CD4-positive, alpha-beta T cell treated with Interleukin-1 beta for 1 hour (primary cell): ENCODE measurements at regions not wholly inside any gene's neighbourhood (a gene's known extent, or its start where the extent isn't known, plus 50 kb on each side); places are given as distances from the start of the nearest gene placed in this dataset.

Experiments
- DNase-seq, 2 donors: peaks; one replicate each; pipeline ENCODE4 v3.0.0-alpha.2; 2020 to 2022

DNA sequence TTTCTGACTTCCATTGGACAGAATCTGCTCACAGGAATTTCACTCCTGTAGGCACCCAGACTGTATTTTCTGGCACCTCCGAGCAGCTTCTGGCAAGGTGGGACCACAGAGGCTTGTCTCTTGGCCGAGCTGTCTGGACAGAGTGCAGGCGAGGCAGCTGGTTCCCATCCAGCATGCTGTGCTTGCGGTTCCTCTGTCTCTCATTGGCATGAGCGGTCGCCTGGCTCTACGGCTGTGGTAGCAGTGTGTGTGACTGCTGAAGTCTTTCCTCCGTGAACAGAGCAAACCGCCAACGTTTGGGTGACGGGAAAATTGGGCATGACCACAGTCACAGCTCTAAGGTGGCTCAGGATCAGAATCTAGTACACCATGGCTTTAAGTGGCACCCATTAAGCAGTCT lies 411.7 kb upstream of the NETO1 start:
- DNase-seq = no peak

DNA sequence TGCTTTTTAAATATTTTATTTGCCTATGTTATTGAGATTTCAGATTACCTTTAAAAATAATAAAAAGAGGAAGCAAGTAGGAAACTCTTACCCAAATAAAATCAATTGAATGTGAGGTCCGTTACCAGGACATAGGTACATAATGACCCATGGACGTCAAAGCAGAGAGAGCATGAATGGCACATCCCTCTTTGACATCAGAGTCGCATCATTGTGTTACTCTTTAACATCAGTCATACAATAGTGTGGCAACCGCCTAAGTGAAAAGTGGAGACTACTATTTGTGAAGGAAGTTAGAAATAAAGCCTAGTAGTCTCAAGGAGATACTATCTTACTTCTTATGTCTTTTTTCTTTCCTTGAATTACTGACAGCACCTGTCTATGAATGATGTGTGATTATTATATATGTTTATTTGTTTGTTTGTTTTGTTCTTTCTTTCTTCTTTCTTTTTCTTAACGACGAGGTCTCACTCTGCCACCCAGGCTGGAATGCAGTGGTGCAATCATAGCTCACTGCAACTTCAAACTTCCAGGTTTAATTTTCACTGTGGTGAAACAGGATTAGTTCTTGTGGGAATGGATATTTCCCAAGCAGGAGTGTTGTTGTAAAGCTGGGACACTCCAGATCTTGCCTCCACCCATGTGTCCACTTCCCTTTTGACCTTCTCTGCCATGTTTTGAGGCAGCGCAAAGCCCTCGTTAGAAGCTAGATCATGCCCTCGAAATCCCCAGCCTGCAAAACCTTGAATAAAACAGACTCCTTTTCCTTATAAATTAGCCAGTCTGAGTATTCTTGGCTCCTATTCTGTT lies 407.2 kb upstream of the NETO1 start:
- no peak for DNase-seq

DNA sequence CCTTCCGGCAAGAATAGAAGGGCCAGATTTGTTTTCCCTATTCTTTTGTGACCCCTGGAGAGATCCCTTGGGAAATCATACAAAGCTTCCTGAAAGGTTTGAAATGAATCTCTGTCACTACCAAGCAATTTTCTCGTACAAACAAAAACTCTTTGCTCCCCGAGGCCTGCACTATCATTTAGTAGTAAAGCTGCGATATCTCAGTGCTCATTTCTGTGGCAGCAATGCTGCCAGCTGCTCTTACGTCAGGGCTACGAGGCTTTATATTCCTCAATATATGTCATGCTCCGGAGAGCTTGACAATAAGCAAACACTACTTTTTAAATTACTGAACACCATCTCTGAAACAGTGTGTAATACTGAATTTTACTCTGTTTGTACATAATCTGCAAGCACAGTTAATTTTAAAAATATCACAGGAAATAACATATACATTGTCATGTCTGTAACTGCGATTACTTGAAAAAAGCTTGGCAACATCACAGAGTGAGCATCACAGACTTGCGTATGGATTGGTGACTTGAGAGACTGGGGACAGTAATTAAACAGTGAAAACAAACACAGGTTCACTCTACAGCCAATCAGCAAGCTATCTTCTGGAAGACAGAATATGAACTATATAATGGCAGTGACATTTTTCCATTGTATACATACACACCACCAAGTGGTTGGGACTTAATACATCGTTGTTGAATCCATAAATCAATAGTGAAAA lies 403.3 kb upstream of the NETO1 start:
- DNase-seq = no peak

DNA sequence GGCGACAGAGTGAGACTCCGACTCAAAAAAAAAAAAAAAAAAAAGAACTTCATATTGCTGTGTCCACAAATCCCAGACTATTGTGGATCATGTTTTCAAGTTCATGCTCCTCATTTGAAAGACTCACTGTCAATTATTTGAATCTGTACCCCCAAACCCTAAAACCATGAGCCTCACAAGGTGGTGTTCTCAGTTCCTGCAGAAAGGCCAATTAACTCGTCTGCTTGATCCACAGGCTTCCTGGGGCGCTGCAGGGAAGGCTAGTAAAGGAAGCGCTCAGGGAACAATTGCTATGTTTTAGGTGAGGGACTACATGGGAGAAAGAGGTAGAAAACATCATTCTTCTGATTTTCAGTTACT lies 396.8 kb upstream of the NETO1 start:
- DNase-seq = no peak

DNA sequence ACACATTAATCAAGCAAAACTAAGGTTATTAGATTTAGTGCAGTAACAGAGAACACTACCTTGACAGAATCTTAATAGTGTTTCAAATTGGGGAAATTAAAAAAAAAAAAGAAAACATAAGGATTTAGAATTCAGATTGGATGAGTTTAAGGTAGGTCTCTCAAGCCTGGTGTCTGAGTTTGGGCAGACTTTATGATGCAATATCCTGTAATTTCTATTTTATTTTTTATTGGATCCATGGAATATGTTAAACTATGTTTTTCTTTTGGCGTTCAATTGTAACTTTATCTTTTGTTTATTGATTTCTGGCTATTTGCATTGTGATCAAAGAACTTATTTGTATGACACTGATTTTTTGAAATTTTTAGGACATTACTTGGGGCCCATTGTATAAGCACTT lies 394.1 kb upstream of the NETO1 start:
- no peak for DNase-seq

DNA sequence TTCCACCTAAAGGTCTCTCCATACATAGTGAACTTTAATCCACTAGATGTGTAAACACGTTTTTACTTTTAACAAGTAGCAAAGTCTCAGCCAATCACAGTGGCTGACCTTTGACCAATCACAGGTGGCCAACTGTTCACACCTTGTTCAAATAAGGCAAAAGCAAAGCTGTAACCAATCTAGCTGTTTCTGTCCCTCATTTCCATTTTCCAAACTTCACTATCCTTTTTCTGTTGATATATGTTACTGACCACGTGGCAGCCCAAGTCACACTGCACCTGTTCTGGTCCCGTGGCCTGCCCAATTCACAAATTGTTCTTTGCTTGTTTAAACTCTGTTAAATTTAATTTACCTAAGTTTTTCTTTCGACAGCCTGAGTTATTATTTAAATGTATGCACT lies 393.5 kb upstream of the NETO1 start:
- DNase-seq = no peak

DNA sequence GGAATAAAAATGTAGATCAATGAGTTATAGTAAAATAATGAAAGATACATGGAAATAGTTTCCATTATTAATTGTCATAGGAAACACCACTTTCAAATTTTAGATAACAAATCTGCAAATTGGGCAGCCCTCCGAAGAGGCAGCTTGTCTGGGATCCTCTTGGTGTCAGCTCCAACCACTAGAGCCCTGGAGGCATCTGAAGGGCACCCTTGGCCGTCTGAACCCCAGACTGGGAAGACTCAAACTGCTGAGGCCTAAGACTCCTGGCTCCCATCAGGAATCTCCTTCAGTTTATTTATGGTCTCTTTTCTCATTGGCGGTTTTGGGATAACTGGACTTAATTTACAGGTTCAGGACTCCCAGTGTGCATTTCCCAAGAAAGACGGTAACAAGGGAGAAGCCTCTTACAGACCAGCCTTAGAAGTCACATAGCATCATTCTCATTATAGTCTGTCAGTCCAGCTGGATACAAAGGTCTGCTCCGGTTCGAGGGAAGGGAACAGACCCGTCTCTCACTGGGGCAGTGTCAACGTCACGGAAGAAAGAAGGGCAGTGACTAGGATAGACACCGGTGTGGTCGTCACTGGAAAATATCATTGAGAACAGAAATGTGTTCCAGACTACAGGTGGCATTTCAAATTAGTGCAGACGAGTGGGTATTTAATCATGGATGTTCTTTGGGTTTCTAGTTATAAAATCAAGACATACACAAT lies 390.7 kb upstream of the NETO1 start:
- no peak for DNase-seq

DNA sequence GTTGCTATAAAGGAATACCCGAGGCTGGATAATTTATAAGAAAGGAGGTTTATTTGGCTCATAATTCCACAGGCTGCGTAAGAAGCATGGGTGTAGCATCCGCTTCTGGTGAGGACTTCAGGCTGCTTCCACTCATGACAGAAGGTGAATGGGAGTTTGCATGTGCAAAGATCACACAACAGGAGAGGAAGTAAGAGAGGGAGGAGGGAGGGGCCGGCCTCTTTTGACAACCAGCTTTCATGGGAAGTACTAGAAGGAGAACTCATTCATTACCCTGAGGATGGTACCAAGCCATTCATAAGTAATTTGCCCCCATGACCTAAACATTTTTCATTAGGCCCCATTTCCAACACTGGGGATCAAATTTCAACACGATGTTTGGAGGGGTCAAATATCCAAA lies 386.8 kb upstream of the NETO1 start:
- no peak for DNase-seq

DNA sequence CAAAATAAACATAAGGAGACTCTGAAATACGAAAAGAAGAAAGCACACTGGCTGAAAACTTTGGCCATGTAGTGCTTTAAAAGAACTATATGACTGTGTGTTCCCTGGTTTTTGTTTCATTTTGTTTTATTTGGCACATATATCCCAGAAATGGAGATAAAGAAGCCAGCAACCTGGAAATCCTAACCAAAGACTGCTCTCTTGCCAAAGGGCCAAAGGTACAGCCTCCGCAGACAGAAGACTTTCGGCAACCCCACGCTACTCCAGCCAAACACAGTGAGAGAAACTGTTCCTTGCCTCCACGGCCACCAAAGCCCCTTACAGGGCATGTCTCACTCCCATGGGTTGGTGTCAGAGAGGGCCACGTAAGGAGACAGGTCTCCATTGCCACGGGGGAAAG lies 381.2 kb upstream of the NETO1 start:
- no peak for DNase-seq

DNA sequence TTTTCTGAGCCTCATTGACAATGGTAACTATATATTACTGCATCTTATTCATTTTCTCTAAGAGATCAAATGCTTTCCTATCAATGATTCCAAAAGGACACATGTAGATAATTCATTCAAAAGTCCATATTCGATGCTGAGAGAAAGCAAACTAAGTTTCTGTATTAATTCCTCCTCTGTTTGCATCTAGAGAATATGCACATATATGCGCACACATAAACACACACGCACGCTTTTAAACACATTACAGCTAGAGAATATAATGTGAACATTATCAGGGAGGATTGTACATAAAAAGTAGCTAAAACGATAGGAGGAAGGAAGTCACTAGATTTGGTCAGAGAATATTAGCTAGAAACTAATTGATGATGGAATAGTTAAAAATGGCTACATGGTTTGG lies 379.0 kb upstream of the NETO1 start:
- no peak for DNase-seq

DNA sequence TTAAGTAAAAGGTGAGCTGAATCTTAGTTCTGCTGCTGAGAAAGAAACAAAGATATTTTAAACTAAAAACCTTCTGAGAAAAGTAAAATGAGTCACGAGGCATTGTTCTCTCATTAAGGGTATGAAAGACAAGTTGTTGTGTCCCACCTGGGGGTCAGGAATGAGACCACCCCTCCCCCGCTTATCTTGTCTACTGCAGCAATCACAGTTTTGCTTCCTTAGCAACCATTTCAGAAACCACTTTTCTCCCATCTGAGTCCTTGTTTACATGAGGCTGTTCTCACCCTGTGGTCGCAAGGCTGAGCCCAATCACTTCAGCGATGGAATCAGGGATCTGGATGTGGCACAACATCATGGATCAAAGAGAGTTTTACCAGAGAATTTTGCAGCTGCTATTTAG lies 377.6 kb upstream of the NETO1 start:
- no peak for DNase-seq

DNA sequence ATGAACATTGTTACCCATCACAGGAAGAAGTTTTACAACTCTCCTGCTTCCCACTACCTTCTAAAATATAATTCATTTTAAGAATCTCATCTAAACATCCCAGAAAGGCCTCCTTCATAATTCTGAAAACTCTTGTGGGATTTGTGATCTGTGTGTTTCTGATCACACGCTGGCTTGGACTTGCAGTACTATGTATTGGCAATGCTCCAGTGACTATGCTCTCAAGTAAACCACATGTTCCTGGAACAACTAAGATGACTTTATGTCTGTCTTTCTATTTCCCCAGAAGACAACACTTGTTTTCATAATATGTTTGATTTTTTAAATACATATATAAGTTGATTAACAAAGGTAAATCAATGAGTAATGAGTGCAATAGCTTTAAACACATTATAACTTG lies 376.6 kb upstream of the NETO1 start:
- DNase-seq = no peak

DNA sequence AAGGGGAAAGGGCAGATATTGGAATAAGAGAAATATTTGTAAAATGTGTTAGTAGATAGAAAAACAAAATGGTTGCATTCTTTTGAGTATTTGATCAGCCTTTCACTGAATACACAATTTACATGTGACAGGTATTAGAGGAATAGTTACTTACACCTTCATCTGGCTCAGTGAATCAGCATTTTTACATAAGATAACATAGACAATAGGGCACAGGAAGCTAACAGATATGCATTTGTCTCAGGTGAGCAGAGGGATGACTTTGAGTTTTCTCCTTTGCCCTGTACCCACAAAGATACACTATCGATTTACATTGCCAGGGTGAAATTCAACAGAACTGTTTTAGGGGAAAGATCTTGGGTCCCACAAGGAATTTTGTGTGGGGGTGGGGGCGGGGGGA lies 373.1 kb upstream of the NETO1 start:
- no peak for DNase-seq

DNA sequence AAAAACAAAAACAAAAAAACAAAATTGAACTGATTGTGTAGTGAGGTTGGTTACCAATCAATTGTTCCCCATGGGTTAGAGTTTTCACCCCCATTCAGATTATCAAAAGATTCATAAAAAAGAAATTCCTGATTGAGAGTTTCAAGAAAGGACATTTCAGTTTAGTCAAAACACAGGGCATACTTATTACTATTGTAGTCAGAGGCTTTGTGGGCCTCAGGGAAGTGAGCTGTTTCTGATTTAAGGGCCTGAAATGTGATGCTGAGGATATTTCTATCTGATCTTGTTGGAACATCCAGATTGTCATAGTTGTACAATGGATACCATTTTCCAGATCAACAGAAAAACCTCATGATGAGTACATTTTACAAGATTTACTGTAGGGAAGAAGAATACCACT lies 368.1 kb upstream of the NETO1 start:
- DNase-seq = no peak

DNA sequence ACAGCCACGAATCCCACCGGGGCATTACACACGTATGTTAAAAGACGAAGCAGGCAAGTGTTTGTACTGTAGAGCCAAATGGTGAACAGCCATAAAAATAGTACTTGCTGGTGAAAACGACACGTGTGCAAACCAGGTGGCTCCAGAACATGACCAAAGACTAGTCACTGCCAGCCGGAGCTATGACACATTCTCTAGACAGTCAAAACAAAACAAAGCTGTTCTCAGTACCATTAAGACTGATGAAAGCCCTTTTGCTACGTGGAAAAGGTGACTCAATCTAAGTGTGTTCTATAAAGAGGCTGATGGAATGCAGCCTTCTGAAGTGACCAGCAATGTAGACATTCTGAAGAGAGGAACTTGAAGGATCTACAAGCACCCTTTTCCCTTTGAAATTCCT lies 367.7 kb upstream of the NETO1 start:
- no peak for DNase-seq

DNA sequence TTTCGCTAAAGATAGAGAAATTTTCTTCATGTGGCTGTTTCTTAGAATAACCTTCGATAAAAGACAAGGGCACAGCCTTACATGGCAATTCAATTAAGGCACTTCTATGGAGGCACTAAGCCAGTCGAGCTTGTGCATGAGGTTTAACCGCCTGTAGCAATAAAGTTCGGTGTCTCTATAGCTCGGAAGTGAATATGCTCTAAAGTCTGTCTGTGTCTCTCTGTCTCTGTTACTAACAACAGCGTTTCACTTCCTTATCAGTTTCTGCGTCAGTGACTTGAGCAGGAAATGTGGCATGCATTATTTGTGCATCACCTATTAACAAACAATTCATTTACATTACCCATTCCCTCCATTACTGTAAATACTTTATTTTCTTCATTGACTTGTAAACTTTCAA lies 365.1 kb upstream of the NETO1 start:
- DNase-seq = no peak

DNA sequence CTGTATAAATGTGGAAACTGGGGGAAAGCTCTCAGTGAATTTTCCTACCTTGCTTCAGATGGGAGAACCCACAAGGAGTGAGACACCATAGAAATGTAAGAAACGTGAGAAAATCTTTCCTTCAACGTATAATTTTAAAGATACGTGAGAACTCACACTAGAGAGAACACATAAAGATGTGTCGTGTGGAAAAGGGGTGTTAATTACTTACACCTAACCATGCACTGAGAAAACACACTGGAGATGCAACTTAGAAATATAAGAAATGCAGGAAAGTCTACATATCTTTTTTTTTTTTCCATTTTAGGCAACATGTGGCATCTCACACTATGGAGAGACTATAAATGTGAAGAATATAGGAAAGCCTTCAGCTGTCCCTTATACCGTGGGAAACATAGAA lies 352.9 kb upstream of the NETO1 start:
- no peak for DNase-seq

DNA sequence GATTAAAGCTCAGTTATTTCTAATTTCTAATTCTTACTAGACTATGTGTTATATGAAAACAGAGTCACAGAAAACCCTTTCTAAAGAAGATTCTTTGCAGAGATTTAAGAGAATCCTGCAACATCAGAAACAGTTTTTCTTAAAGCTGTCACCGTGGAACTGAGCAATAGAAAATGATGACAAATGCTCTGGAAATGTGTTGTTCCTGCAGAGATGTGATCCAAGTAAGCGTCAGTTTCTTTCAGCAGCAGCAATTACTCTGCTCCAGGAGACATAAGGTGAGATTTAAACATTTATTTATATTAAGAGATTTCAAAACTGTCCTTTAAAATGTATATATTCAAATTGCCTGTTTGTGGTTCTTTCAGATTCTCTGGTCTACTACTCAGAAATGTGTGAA lies 350.5 kb upstream of the NETO1 start:
- no peak for DNase-seq

DNA sequence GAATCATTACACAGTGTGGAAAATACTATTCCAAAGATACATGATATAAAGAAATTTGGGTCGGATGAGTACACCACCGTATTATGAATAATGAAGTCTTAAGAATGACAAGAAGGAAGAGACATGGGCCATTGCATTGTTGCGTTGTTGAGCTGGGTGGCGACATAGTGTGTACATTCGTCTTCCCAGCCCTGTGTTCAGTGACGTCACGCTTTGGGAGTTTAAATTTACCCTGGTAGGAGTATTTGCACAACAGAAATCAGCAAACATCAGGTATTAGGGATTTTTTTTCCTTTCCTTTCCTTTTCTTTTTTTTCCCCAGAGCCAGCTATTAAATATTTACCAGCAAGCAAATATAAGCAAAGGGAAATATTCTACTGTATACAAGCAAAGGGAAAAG lies 347.2 kb upstream of the NETO1 start:
- no peak for DNase-seq

DNA sequence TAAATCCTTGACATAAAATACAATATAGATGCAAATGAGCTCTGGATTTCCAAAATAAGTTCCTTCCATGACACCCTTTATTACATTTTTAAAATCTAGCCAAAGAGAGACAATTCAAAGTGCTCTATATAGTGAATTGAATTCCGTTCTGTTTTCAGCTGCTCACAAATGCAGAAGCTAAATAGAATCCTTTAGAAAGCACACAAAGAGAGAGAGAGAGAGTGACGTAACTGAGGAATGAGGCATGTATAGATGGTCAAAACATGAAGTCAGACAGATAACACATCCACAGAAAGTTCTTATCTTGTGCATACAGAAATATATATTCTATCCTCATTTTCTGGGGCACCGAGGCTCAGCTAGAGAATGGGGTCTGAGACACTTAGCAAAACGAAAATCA lies 344.7 kb upstream of the NETO1 start:
- no peak for DNase-seq

DNA sequence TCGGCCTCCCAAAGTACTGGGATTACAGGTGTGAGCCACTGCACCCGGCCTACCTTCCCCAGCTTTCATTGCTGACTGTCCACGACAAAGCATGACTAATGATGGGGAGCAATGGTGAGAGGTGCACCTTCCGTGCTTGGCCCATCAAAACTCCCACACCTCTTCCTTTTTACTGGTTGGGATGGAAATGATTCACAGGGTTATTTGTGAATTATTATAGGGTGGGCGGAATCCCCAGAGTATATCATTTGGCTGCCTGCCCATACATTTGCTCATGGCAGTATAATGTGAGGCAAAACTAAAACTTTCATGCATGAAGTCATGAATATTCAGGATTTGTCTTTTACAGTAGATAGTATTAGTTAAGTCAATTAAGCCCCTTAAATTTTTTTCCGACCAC lies 334.2 kb upstream of the NETO1 start:
- no peak for DNase-seq

DNA sequence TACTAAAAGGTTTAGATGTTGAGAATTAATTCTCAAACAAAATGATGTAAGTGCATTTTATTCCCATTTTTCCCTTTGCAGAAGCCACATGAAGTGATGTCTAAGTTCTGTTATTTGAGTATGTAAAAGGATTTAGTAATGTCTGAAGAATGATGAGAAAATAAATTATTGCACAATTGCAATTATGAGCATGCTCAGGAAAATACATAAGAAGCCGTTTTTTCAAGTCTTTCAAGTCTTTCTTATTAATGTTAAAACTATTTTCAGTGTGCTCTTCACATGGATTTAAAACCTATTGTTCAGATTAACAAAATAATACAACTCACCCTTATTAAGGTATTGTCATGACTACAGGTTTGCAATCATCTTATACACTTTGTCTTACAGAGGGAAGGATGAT lies 331.4 kb upstream of the NETO1 start:
- no peak for DNase-seq

DNA sequence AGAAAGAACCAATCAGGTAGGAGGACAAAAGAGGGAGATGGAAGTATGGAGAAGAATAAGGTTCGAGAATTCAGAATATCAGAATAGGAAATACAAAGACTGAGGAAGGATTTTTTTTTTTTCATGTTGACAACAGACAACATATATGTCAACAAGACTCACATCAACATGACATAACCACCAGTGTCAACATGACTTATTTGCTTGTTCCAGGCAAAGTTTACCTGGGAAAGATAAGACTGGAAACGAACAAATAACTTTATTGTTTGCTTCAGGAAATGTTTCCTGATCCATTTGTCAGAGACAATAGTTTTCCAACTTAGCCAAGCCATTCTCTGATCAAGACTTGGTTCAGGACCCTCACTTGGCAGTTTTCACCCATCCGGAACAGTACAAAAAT lies 321.9 kb upstream of the NETO1 start:
- DNase-seq = no peak

DNA sequence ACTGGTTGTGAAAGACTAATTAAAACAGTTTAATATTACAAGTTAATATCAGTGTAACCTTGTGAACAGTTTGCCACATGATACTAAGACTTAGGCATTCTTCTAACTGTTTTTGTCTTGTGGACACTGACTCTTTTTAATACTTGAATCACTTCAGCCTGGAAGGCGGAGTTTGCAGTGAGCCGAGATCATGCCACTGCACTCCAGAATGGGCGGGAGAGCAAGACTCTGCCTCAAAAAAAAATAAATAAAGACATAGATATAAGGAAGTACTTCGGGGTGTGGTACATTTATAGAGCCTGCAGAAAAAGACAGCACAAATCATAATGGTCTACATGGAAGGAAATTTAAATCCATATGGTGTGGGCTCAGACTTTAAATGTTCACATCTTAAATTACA lies 300.4 kb upstream of the NETO1 start:
- no peak for DNase-seq
